ENCODE measurements at regions not wholly inside any gene's neighbourhood (a gene's known extent, or its start where the extent isn't known, plus 50 kb on each side); places are given as distances from the start of the nearest gene placed in this dataset.

DNA sequence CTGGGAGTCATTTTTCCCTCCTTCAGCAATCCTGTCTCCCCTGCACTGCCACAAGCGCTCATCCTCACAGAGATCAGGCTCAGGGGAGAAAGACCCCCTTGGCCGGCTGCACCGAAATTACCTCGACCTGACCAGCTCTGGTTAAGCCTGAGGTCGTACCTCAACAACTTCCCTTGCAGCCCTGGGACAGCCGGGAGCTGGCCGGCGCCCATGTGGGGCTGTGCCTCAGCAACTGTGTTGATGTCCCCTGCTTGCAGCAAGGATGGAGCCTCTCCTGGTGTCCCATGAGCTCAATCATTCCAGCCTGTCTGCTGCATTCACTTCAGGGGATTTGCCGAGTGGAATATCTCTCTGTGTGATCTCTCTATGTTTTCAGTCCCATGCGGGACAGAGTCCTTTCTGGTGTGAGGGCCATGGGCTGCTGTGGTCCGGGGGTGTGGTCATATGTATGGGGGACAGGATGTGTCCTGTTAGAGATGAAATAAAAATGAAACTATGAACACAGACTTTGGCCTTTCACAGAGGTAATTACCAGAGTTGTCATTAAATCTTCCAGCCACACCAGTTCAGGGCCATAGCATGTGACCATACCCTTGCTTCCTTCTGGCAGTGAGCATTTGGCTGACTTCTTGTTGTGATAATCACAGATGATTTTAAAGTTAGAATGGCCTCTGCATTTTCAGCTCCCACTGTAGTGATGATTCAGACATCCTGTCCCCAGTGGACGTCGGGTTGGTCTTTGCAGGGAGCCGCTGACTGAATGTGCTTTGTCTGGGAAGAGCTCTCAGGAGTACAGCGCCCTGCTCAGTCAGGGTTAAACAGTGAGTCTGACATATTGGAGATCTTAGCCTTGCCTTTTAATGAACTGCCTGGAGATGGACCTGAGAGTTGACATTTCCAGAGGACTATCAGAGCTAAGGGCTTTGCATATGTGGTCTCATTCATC is 405.9 kb downstream of the AACS start:
- H3K27ac ChIP-seq (ENCODE audit: control insufficient read depth, insufficient read depth), result no peak overlapping the region
- no peaks in the 10 kb centered on the region for H4K20me1 ChIP-seq (ENCODE audit: control insufficient read depth, insufficient read depth)
- FAIRE-seq, result no peak
- no peak overlapping the region for H3K4me2 ChIP-seq (ENCODE audit: control insufficient read depth, insufficient read depth)
- H3K27me3 ChIP-seq (replicated peaks in 1 of 2; ENCODE audit: control insufficient read depth in 2 of 2, insufficient read depth in 2 of 2, low read length in 1 of 2), result no peaks in the 10 kb centered on the region
- peak; percentile 89 for ATAC-seq
- no peaks in the 10 kb centered on the region for H3K36me3 ChIP-seq (ENCODE audit: control insufficient read depth in 2 of 2, insufficient read depth in 2 of 2, low read length in 1 of 2)
- RAD21 ChIA-PET (ENCODE audit: unreplicated experiment), result interaction anchor here (0.8 to 4.0 kb wide), 4 partner anchors 14 to 139 kb away, joined by 3 to 27 read pairs (median 3); no protein-coding TSS in a partner anchor
- no peak overlapping the region; the same call in 1 of the 2 replicates for H2AFZ ChIP-seq (ENCODE audit: control insufficient read depth, low read depth, low read length)
- no peaks in the 10 kb centered on the region for H3K79me2 ChIP-seq (ENCODE audit: control insufficient read depth, insufficient read depth, low read length)
- peaks cover 4% of the 10 kb centered on the region; the same call in 1 of the 2 replicates for H3K4me1 ChIP-seq (ENCODE audit: control insufficient read depth, insufficient read depth, low read length)
- 54% methylated on average over 15 of the region's 15 CpGs for WGBS (ENCODE audit: insufficient coverage, insufficient replicate concordance, low lambda C conversion rate, missing lambda C conversion rate)
- no peak overlapping the region for H3K9ac ChIP-seq (ENCODE audit: control insufficient read depth, insufficient read depth, low read length)
- SMC1A ChIA-PET (ENCODE audit: uncharacterized antibody, unreplicated experiment), result interaction anchor here (1.1 to 2.9 kb wide), 5 partner anchors 10 to 41 kb away, joined by 3 to 13 read pairs (median 4); no protein-coding TSS in a partner anchor
- no TSS peak for BruUV-seq (replicated peaks)
- CTCF ChIA-PET, result interaction anchor here (0.7 to 2.1 kb wide), 8 partner anchors 12 to 80 kb away, joined by 3 to 7 read pairs (median 4); no protein-coding TSS in a partner anchor
- in situ Hi-C loops (cut with MboI), result no loop called here
- DNase-seq (ENCODE audit: low read depth, low spot score), result peak; percentile 35
- no peak overlapping the region for H3K4me3 ChIP-seq
- intact Hi-C loops (cut with micrococcal nuclease; ENCODE audit: unreplicated experiment), result no loop called here
- peaks cover 3% of the 10 kb centered on the region; the same call in 2 of the 3 replicates for H3K9me3 ChIP-seq (replicated peaks; ENCODE audit: control insufficient read depth, insufficient read depth, low read length)
- POLR2A ChIA-PET, result no interaction called here
- TF ChIP-seq MTA2 (IDR thresholded peaks at IDR 0.05; ENCODE audit: low read depth) (peak; percentile 67), ZNF384 (IDR thresholded peaks at IDR 0.05; ENCODE audit: borderline replicate concordance, low read depth, low read length) (no peak), ZBED1 (IDR thresholded peaks at IDR 0.05; ENCODE audit: borderline replicate concordance) (no peak), NR2F1 (conservative IDR thresholded peaks at IDR 0.05) (no peak; the same call in 1 of the 2 replicates), POLR2AphosphoS2 (IDR thresholded peaks at IDR 0.05; ENCODE audit: low read depth, low read length) (no peak), TCF7 (IDR thresholded peaks at IDR 0.05; ENCODE audit: borderline replicate concordance) (no peak), EED (IDR thresholded peaks at IDR 0.05; ENCODE audit: low read depth) (no peak), IRF4 (IDR thresholded peaks at IDR 0.05; ENCODE audit: low read depth, low read length) (no peak), RUNX3 (IDR thresholded peaks at IDR 0.05; ENCODE audit: low read length) (peak; percentile 32; the same call in 1 of the 2 replicates), DPF2 (IDR thresholded peaks at IDR 0.05) (0 out of 2 replicates have a peak, but pooled peaks have one; percentile 17), ZNF24 (IDR thresholded peaks at IDR 0.05) (no peak), ASH2L (IDR thresholded peaks at IDR 0.05; ENCODE audit: borderline replicate concordance, low read depth) (no peak), RAD51 (IDR thresholded peaks at IDR 0.05) (peak; percentile 71), CREM (IDR thresholded peaks at IDR 0.05; ENCODE audit: low read depth) (no peak)
- TF ChIP-seq, protein P1, sequence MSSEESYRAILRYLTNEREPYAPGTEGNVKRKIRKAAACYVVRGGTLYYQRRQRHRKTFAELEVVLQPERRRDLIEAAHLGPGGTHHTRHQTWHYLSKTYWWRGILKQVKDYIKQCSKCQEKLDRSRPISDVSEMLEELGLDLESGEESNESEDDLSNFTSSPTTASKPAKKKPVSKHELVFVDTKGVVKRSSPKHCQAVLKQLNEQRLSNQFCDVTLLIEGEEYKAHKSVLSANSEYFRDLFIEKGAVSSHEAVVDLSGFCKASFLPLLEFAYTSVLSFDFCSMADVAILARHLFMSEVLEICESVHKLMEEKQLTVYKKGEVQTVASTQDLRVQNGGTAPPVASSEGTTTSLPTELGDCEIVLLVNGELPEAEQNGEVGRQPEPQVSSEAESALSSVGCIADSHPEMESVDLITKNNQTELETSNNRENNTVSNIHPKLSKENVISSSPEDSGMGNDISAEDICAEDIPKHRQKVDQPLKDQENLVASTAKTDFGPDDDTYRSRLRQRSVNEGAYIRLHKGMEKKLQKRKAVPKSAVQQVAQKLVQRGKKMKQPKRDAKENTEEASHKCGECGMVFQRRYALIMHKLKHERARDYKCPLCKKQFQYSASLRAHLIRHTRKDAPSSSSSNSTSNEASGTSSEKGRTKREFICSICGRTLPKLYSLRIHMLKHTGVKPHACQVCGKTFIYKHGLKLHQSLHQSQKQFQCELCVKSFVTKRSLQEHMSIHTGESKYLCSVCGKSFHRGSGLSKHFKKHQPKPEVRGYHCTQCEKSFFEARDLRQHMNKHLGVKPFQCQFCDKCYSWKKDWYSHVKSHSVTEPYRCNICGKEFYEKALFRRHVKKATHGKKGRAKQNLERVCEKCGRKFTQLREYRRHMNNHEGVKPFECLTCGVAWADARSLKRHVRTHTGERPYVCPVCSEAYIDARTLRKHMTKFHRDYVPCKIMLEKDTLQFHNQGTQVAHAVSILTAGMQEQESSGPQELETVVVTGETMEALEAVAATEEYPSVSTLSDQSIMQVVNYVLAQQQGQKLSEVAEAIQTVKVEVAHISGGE (CRISPR knock-in tag; IDR thresholded peaks at IDR 0.05), result no peak
- TF ChIP-seq, protein P2, sequence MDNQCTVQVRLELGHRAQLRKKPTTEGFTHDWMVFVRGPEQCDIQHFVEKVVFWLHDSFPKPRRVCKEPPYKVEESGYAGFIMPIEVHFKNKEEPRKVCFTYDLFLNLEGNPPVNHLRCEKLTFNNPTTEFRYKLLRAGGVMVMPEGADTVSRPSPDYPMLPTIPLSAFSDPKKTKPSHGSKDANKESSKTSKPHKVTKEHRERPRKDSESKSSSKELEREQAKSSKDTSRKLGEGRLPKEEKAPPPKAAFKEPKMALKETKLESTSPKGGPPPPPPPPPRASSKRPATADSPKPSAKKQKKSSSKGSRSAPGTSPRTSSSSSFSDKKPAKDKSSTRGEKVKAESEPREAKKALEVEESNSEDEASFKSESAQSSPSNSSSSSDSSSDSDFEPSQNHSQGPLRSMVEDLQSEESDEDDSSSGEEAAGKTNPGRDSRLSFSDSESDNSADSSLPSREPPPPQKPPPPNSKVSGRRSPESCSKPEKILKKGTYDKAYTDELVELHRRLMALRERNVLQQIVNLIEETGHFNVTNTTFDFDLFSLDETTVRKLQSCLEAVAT (IDR thresholded peaks at IDR 0.05), result 0 out of 2 replicates have a peak, but pooled peaks have one; percentile 24
